HCT116 (cell line): ENCODE measurements at regions not wholly inside any gene's neighbourhood (a gene's known extent, or its start where the extent isn't known, plus 50 kb on each side); places are given as distances from the start of the nearest gene placed in this dataset.

Source experiments
- ATAC-seq: fragments of 200-7000 bp; cut with Tn5 transposase; 2 replicates; pipeline ENCODE4 v1.9.1; 2020; ENCODE audit warnings: mild to moderate bottlenecking, moderate library complexity
- BruUV-seq: library from RNA; stranded (reverse); fragments of 400-500 nt; replicated peaks from 2 replicates; lab custom pipeline; 2021; lab: Mats Ljungman, UMichigan
- CTCF ChIA-PET: fragments of 300-600 bp; sonication (Branson Sonifier 250); formaldehyde crosslinking; loops from one replicate; lab custom pipeline; 2021; ENCODE audit warnings: antibody characterized with exemption; lab: Charles Lee
- POLR2A ChIA-PET: fragments of 300-600, 350-600 bp; sonication (Branson Sonifier 250); formaldehyde crosslinking; loops from one replicate; lab custom pipeline; 2021; ENCODE audit warnings: antibody characterized with exemption; lab: Charles Lee
- RAD21 ChIA-PET, 2 experiments: fragments of 300-600 bp; sonication (Branson Sonifier 250); formaldehyde crosslinking; loops; one replicate each; lab custom pipeline; 2023; ENCODE audit warnings: low total read pairs in 2 of 2; ENCODE audit not compliant: uncharacterized antibody in 2 of 2, unreplicated experiment in 2 of 2, low non-redundant PET in 1 of 2; lab: Charles Lee
- DNase-seq: peaks from one replicate; pipeline ENCODE4 v3.0.0-alpha.2; 2010; ENCODE audit warnings: low read depth, low spot score
- H2AFZ ChIP-seq: fragments of 200-600 bp; shearing (Covaris generic), sonication (generic); 2 replicates; pipeline ENCODE4 v1.6.1; 2017; ENCODE audit warnings: low read depth, mixed run types, mixed read lengths, antibody characterized with exemption, low read length; ENCODE audit not compliant: poor library complexity, severe bottlenecking
- H3K27ac ChIP-seq: 2 replicates; pipeline ENCODE4 v1.5.1; 2012; ENCODE audit warnings: low read depth, low read length
- H3K27me3 ChIP-seq: fragments of 200-600 bp; sonication (generic); 2 replicates; pipeline ENCODE4 v1.6.1; 2016; ENCODE audit warnings: mixed run types, low read length, mixed read lengths; ENCODE audit not compliant: insufficient read depth
- H3K36me3 ChIP-seq, 2 experiments: fragments of 200-500 bp in 1 of 2; fragments of 200-600 bp in 1 of 2; sonication (Bioruptor generic) in 1 of 2; sonication (generic) in 1 of 2; 2 replicates each; pipeline versions ENCODE4 v1.5.1 to v1.6.1; 2014 to 2016; ENCODE audit warnings: low read length in 2 of 2, inconsistent platforms in 1 of 2, mixed read lengths in 1 of 2, mixed run types in 1 of 2; ENCODE audit not compliant: insufficient read depth in 2 of 2, control insufficient read depth in 1 of 2
- H3K4me1 ChIP-seq, 2 experiments: fragments of 200-600 bp in 1 of 2; sonication (generic) in 1 of 2; 2 replicates each; pipeline versions ENCODE4 v1.5.1 to v1.6.1; 2012 to 2017; ENCODE audit warnings: low read length in 2 of 2, inconsistent platforms in 1 of 2, mild to moderate bottlenecking in 1 of 2, mixed read lengths in 1 of 2, mixed run types in 1 of 2, moderate library complexity in 1 of 2; ENCODE audit not compliant: insufficient read depth in 2 of 2, control insufficient read depth in 1 of 2
- H3K4me2 ChIP-seq: fragments of 200-600 bp; sonication (generic); 2 replicates; pipeline ENCODE4 v1.6.1; 2017; ENCODE audit warnings: mixed run types, low read length, mixed read lengths
- H3K4me3 ChIP-seq, 2 experiments: fragments of 200-600 bp in 1 of 2; sonication (generic) in 1 of 2; replicated peaks in 1 of 2; 2 replicates each; pipeline ENCODE4 v1.5.1; 2011 to 2016; ENCODE audit warnings: low read length in 2 of 2, control low read depth in 1 of 2, low read depth in 1 of 2, mild to moderate bottlenecking in 1 of 2, mixed read lengths in 1 of 2, mixed run types in 1 of 2
- H3K79me2 ChIP-seq: fragments of 200-600 bp; sonication (generic); 2 replicates; pipeline ENCODE4 v1.6.1; 2017; ENCODE audit warnings: mild to moderate bottlenecking, mixed run types, low read length, moderate library complexity, mixed read lengths; ENCODE audit not compliant: insufficient read depth
- H3K9ac ChIP-seq: fragments of 200-600 bp; sonication (generic); 2 replicates; pipeline ENCODE4 v1.6.1; 2016; ENCODE audit warnings: low read length, mixed read lengths
- H3K9me2 ChIP-seq: fragments of 200-600 bp; sonication (generic), shearing (Covaris generic); 2 replicates; pipeline ENCODE4 v1.6.1; 2017; ENCODE audit warnings: mixed run types, mild to moderate bottlenecking, moderate library complexity; ENCODE audit not compliant: insufficient read depth
- H3K9me3 ChIP-seq, 2 experiments: fragments of 200-500 bp in 1 of 2; fragments of 200-600 bp in 1 of 2; sonication (Bioruptor generic) in 1 of 2; sonication (generic) in 1 of 2; 2 replicates each; pipeline ENCODE4 v1.6.1; 2014 to 2017; ENCODE audit warnings: low read length in 2 of 2, mixed read lengths in 2 of 2, inconsistent platforms in 1 of 2, low read depth in 1 of 2, mild to moderate bottlenecking in 1 of 2, mixed run types in 1 of 2, moderate library complexity in 1 of 2; ENCODE audit not compliant: control insufficient read depth in 1 of 2, insufficient read depth in 1 of 2
- H4K20me1 ChIP-seq: fragments of 200-600 bp; sonication (generic), shearing (Covaris generic); 2 replicates; pipeline ENCODE4 v1.6.1; 2017; ENCODE audit warnings: mixed run types, mild to moderate bottlenecking, moderate library complexity; ENCODE audit not compliant: insufficient read depth
- ATF3 ChIP-seq: IDR thresholded peaks from 2 replicates; pipeline ENCODE4 v1.6.1; 2012
- CEBPB ChIP-seq: IDR thresholded peaks from 2 replicates; pipeline ENCODE4 v1.6.1; 2012; ENCODE audit warnings: low read depth
- EGR1 ChIP-seq: IDR thresholded peaks from 2 replicates; pipeline ENCODE4 v1.6.1; 2012; ENCODE audit warnings: low read depth
- ELF1 ChIP-seq: IDR thresholded peaks from 2 replicates; pipeline ENCODE4 v1.6.1; 2012; ENCODE audit warnings: low read depth, borderline replicate concordance
- EZH2 ChIP-seq: fragments of 200-600 bp; sonication (generic); IDR thresholded peaks from 2 replicates; pipeline ENCODE4 v1.6.1; 2017; ENCODE audit warnings: antibody characterized with exemption, mixed run types
- EZH2phosphoT487 ChIP-seq: fragments of 200-600 bp; IDR thresholded peaks from 2 replicates; pipeline ENCODE4 v1.6.1; 2018; ENCODE audit warnings: antibody characterized with exemption, borderline replicate concordance
- FOSL1 ChIP-seq: IDR thresholded peaks from 2 replicates; pipeline ENCODE4 v1.6.1; 2012; ENCODE audit warnings: low read depth
- MAX ChIP-seq: IDR thresholded peaks from 2 replicates; pipeline ENCODE4 v1.6.1; 2012
- POLR2A ChIP-seq: IDR thresholded peaks from 2 replicates; pipeline ENCODE4 v1.7.0; 2011; ENCODE audit warnings: borderline replicate concordance; ENCODE audit not compliant: insufficient read depth, insufficient read length; ENCODE audit errors: extremely low read depth
- POLR2AphosphoS5 ChIP-seq: IDR thresholded peaks from 2 replicates; pipeline ENCODE4 v1.6.1; 2011; ENCODE audit warnings: mild to moderate bottlenecking, low read depth, low read length, moderate library complexity
- RAD21 ChIP-seq: IDR thresholded peaks from 2 replicates; pipeline ENCODE4 v1.6.1; 2012; ENCODE audit warnings: low read depth, mild to moderate bottlenecking
- REST ChIP-seq: IDR thresholded peaks from 2 replicates; pipeline ENCODE4 v1.6.1; 2012; ENCODE audit warnings: low read depth
- SIN3A ChIP-seq: IDR thresholded peaks from 2 replicates; pipeline ENCODE4 v1.6.1; 2012; ENCODE audit warnings: low read depth
- SRF ChIP-seq: IDR thresholded peaks from 2 replicates; pipeline ENCODE4 v1.6.1; 2012; ENCODE audit warnings: low read depth
- TCF7L2 ChIP-seq: IDR thresholded peaks from 2 replicates; pipeline ENCODE4 v1.7.0; 2011; ENCODE audit warnings: borderline replicate concordance, inconsistent platforms; ENCODE audit not compliant: insufficient read depth, insufficient read length; ENCODE audit errors: extremely low read depth
- YY1 ChIP-seq: IDR thresholded peaks from 2 replicates; pipeline ENCODE4 v1.6.1; 2011; ENCODE audit warnings: low read length, low read depth, moderate library complexity, mild to moderate bottlenecking; ENCODE audit not compliant: insufficient replicate concordance; ENCODE audit errors: extremely low read depth
- ZBTB33 ChIP-seq: IDR thresholded peaks from 2 replicates; pipeline ENCODE4 v1.6.1; 2011; ENCODE audit warnings: mild to moderate bottlenecking, low read length, moderate library complexity; ENCODE audit not compliant: insufficient replicate concordance; ENCODE audit errors: extremely low read depth
- ZNF274 ChIP-seq: fragments of 200-500 bp; sonication (Bioruptor generic); IDR thresholded peaks from 2 replicates; pipeline ENCODE4 v1.6.1; 2014; ENCODE audit warnings: mild to moderate bottlenecking, low read depth, low read length, inconsistent platforms
- intact Hi-C: fragments of 100-400 bp; cut with micrococcal nuclease; formaldehyde crosslinking; loops from 2 replicates; pipeline ENCODE4 v1.10.0; 2022

- H3K4me1 ChIP-seq, result no peaks in the 10 kb centered on the region
- H3K4me2 ChIP-seq, result no peak overlapping the region
- H3K9me3 ChIP-seq, result no peaks in the 10 kb centered on the region; a peak in 1 of 4 replicates
- H3K9ac ChIP-seq, result no peak overlapping the region
- ChIA-PET POLR2A (no interaction called here), CTCF (no interaction called here), RAD21 (no interaction called here)
- H4K20me1 ChIP-seq, result no peaks in the 10 kb centered on the region
- H3K27me3 ChIP-seq, result peaks cover 29% of the 10 kb centered on the region; the same call in 1 of the 2 replicates
- H2AFZ ChIP-seq, result no peak overlapping the region
- ATAC-seq (no peak), DNase-seq (no peak)
- H3K4me3 ChIP-seq, result no peak overlapping the region
- no peaks in the 10 kb centered on the region for H3K36me3 ChIP-seq
- TF ChIP-seq EGR1 (no peak), CEBPB (no peak), RAD21 (no peak), SIN3A (no peak), ATF3 (no peak), REST (no peak), EZH2phosphoT487 (no peak), YY1 (no peak), MAX (no peak), ELF1 (no peak), ZNF274 (no peak), POLR2A (no peak), FOSL1 (no peak), TCF7L2 (no peak), SRF (no peak), POLR2AphosphoS5 (no peak), ZBTB33 (no peak), EZH2 (no peak)
- H3K9me2 ChIP-seq, result no peaks in the 10 kb centered on the region
- no peaks in the 10 kb centered on the region for H3K79me2 ChIP-seq
- intact Hi-C loops, result no loop called here
- no peak overlapping the region for H3K27ac ChIP-seq
- BruUV-seq, result no TSS peak
Measured at GRCh38 chr9:86816868-86817267, 130.4 kb downstream of the GAS1 start.
